ENCODE measurements at regions not wholly inside any gene's neighbourhood (a gene's known extent, or its start where the extent isn't known, plus 50 kb on each side); places are given as distances from the start of the nearest gene placed in this dataset.

DNA sequence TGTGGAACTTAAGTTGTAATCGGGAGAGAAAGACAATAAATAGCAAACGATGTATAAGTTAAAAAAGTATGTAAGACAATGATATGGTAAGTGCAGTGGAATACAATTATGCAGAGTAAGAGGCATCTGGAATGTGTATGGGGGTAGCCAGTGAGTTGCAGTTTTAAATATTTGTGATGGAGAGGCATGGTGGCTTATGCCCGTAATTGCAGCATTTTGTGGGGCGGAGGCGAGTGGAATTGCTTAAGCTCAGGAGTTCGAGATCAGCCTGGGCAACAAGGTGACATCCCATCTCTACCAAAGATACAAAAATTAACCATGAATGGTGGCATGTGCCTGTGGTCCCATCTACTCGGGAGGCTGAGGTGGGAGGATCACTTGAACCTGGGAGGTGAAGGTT lies 52.5 kb upstream of the WDFY3 start:
- Histone ChIP-seq H2AFZ (ENCODE audit: low read length) (no peak overlapping the region), H3K9ac (ENCODE audit: low read length) (no peak overlapping the region), H3K4me2 (ENCODE audit: low read length) (no peak overlapping the region), H4K20me1 (ENCODE audit: insufficient read depth, low read length) (no peaks in the 10 kb centered on the region), H3K36me3 (ENCODE audit: insufficient read depth, low read length) (no peaks in the 10 kb centered on the region), H3K9me2 (ENCODE audit: low read depth, low read length) (no peaks in the 10 kb centered on the region), H3K27me3 (ENCODE audit: insufficient read depth, low read length) (no peaks in the 10 kb centered on the region), H3K79me2 (ENCODE audit: insufficient read depth, low read length) (no peaks in the 10 kb centered on the region), H3K4me1 (ENCODE audit: insufficient read depth, low read length, severe bottlenecking) (no peaks in the 10 kb centered on the region), H3K9me3 (ENCODE audit: low read length) (no peaks in the 10 kb centered on the region), H3F3A (ENCODE audit: insufficient read depth, low read length) (no peaks in the 10 kb centered on the region), H3K27ac (ENCODE audit: low read depth, low read length, poor library complexity, severe bottlenecking) (no peak overlapping the region), H3K4me3 (ENCODE audit: low read depth, low read length, poor library complexity, severe bottlenecking) (no peak overlapping the region)
- TF ChIP-seq CTCF (IDR thresholded peaks at IDR 0.05; ENCODE audit: low read length) (no peak), EZH2 (IDR thresholded peaks at IDR 0.05; ENCODE audit: borderline replicate concordance, low read length) (no peak)

GRCh38 chr4:85019411-85019810 lies 52.9 kb upstream of the WDFY3 start:
- no peak for TF ChIP-seq EZH2 (IDR thresholded peaks at IDR 0.05; ENCODE audit: borderline replicate concordance, low read length)
- TF ChIP-seq CTCF (IDR thresholded peaks at IDR 0.05; ENCODE audit: low read length), result no peak
- Histone ChIP-seq H3K27me3 (ENCODE audit: insufficient read depth, low read length) (no peaks in the 10 kb centered on the region), H3K27ac (ENCODE audit: low read depth, low read length, poor library complexity, severe bottlenecking) (no peak overlapping the region), H3K4me1 (ENCODE audit: insufficient read depth, low read length, severe bottlenecking) (no peaks in the 10 kb centered on the region), H3K9ac (ENCODE audit: low read length) (no peak overlapping the region), H2AFZ (ENCODE audit: low read length) (no peak overlapping the region), H3K36me3 (ENCODE audit: insufficient read depth, low read length) (no peaks in the 10 kb centered on the region), H3F3A (ENCODE audit: insufficient read depth, low read length) (no peaks in the 10 kb centered on the region), H3K4me3 (ENCODE audit: low read depth, low read length, poor library complexity, severe bottlenecking) (no peak overlapping the region), H3K9me2 (ENCODE audit: low read depth, low read length) (no peaks in the 10 kb centered on the region), H3K4me2 (ENCODE audit: low read length) (no peak overlapping the region), H3K79me2 (ENCODE audit: insufficient read depth, low read length) (no peaks in the 10 kb centered on the region), H4K20me1 (ENCODE audit: insufficient read depth, low read length) (no peaks in the 10 kb centered on the region), H3K9me3 (ENCODE audit: low read length) (no peaks in the 10 kb centered on the region)

DNA sequence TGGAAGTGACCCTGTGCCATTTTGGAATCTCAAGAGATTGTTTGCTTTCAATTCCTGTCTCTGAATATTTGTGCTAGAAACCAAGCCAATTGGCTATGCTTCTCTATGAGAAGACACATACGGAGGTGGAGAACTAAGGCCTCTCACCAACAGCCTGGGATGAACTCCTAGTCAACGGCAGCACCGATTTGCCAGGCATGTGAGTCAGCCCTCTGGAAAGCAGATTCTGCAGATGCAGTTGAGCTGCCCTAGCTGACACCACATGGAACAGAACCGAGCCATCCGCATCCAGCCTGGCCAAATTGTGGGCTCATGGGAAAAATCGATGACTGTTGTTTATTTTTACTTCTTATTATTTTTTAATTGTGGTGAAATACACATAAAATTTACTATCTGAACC lies 58.2 kb upstream of the WDFY3 start:
- Histone ChIP-seq H4K20me1 (ENCODE audit: insufficient read depth, low read length) (no peaks in the 10 kb centered on the region), H3K79me2 (ENCODE audit: insufficient read depth, low read length) (no peaks in the 10 kb centered on the region), H3K4me2 (ENCODE audit: low read length) (no peak overlapping the region), H2AFZ (ENCODE audit: low read length) (no peak overlapping the region), H3K4me1 (ENCODE audit: insufficient read depth, low read length, severe bottlenecking) (no peaks in the 10 kb centered on the region), H3K9me3 (ENCODE audit: low read length) (no peaks in the 10 kb centered on the region), H3K9ac (ENCODE audit: low read length) (no peak overlapping the region), H3K27ac (ENCODE audit: low read depth, low read length, poor library complexity, severe bottlenecking) (no peak overlapping the region), H3K27me3 (ENCODE audit: insufficient read depth, low read length) (no peaks in the 10 kb centered on the region), H3F3A (ENCODE audit: insufficient read depth, low read length) (no peaks in the 10 kb centered on the region), H3K4me3 (ENCODE audit: low read depth, low read length, poor library complexity, severe bottlenecking) (no peak overlapping the region), H3K9me2 (ENCODE audit: low read depth, low read length) (no peaks in the 10 kb centered on the region), H3K36me3 (ENCODE audit: insufficient read depth, low read length) (no peaks in the 10 kb centered on the region)
- TF ChIP-seq CTCF (IDR thresholded peaks at IDR 0.05; ENCODE audit: low read length) (no peak), EZH2 (IDR thresholded peaks at IDR 0.05; ENCODE audit: borderline replicate concordance, low read length) (no peak)
